C4-2B (cell line): ENCODE measurements at regions not wholly inside any gene's neighbourhood (a gene's known extent, or its start where the extent isn't known, plus 50 kb on each side); places are given as distances from the start of the nearest gene placed in this dataset.

Experiments used
- ZFX ChIP-seq: fragments of 450-650 bp; IDR thresholded peaks from 2 replicates; pipeline ENCODE4 v1.6.1; 2017
- TF ChIP-seq, protein P1 (sequence below): fragments of 450-650 bp; conservative IDR thresholded peaks from 2 replicates; pipeline ENCODE4 v1.5.1; 2017; ENCODE audit warnings: mild to moderate bottlenecking

DNA sequence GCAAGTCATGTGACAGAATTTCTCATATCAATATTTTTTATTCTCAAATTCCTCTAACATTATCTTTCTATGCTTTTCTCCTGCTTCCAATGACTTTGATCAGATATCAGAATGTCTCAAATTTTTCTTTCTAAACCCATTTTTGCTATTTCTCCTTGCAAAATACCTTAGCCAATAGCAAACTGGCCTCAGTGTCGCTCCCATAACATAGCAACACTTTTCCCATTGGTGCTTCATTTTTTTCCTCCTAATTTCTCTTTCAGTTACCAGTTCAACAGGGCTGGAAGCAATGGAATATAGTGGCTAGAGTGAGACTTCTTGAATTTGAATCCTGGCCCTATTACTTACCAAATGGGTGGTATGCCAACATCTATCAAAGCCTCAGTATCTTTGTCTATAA, 1091.6 kb downstream of the C4orf33 start:
- TF ChIP-seq, protein P1, sequence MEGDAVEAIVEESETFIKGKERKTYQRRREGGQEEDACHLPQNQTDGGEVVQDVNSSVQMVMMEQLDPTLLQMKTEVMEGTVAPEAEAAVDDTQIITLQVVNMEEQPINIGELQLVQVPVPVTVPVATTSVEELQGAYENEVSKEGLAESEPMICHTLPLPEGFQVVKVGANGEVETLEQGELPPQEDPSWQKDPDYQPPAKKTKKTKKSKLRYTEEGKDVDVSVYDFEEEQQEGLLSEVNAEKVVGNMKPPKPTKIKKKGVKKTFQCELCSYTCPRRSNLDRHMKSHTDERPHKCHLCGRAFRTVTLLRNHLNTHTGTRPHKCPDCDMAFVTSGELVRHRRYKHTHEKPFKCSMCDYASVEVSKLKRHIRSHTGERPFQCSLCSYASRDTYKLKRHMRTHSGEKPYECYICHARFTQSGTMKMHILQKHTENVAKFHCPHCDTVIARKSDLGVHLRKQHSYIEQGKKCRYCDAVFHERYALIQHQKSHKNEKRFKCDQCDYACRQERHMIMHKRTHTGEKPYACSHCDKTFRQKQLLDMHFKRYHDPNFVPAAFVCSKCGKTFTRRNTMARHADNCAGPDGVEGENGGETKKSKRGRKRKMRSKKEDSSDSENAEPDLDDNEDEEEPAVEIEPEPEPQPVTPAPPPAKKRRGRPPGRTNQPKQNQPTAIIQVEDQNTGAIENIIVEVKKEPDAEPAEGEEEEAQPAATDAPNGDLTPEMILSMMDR = no peak
- no peak for TF ChIP-seq ZFX
